Left forelimb (tissue), 1 donor: ENCODE measurements at regions not wholly inside any gene's neighbourhood (a gene's known extent, or its start where the extent isn't known, plus 50 kb on each side); places are given as distances from the start of the nearest gene placed in this dataset.
A peak's percentile ranks its signal among the peaks of the same experiment; 100 is the strongest.

ENCODE experiments used
- DNase-seq: peaks from one replicate; pipeline ENCODE4 v3.0.0-alpha.2; 2018; ENCODE audit warnings: low spot score

GRCh38 chr18:75531851-75532459, 104.5 kb upstream of the SMIM21 start:
- DNase-seq: no peak

- peak; percentile 50 for DNase-seq
Observed at GRCh38 chr18:75531212-75531850, 103.8 kb upstream of the SMIM21 start.

GRCh38 chr18:75530566-75531211, 103.2 kb upstream of the SMIM21 start:
- no peak for DNase-seq

- DNase-seq: no peak
Observed at GRCh38 chr18:75530118-75530517, 102.6 kb upstream of the SMIM21 start.

- DNase-seq: no peak
Observed at GRCh38 chr18:75529394-75529793, 101.9 kb upstream of the SMIM21 start.

GRCh38 chr18:75527848-75528685, 100.6 kb upstream of the SMIM21 start:
- no peak for DNase-seq

- DNase-seq: no peak
Observed at GRCh38 chr18:75526038-75526437, 98.5 kb upstream of the SMIM21 start.

GRCh38 chr18:75525331-75525730, 97.8 kb upstream of the SMIM21 start:
- no peak for DNase-seq

- DNase-seq: peak; percentile 62
Observed at GRCh38 chr18:75524841-75525240, 97.3 kb upstream of the SMIM21 start.

GRCh38 chr18:75524181-75524580, 96.7 kb upstream of the SMIM21 start:
- no peak for DNase-seq

GRCh38 chr18:75521816-75522215, 94.3 kb upstream of the SMIM21 start:
- no peak for DNase-seq

- no peak for DNase-seq
Observed at GRCh38 chr18:75518007-75518406, 90.5 kb upstream of the SMIM21 start.

- no peak for DNase-seq
Observed at GRCh38 chr18:75517286-75517685, 89.8 kb upstream of the SMIM21 start.

GRCh38 chr18:75507636-75508035, 80.1 kb upstream of the SMIM21 start:
- no peak for DNase-seq

- no peak for DNase-seq
Observed at GRCh38 chr18:75506913-75507312, 79.4 kb upstream of the SMIM21 start.

GRCh38 chr18:75504469-75504868, 77.0 kb upstream of the SMIM21 start:
- DNase-seq: no peak

- no peak for DNase-seq
Observed at GRCh38 chr18:75503615-75504014, 76.1 kb upstream of the SMIM21 start.

- DNase-seq: no peak
Observed at GRCh38 chr18:75502286-75502685, 74.8 kb upstream of the SMIM21 start.

- DNase-seq: no peak
Observed at GRCh38 chr18:75500545-75500944, 73.0 kb upstream of the SMIM21 start.

GRCh38 chr18:75497576-75498235, 70.2 kb upstream of the SMIM21 start:
- DNase-seq: no peak

GRCh38 chr18:75496151-75496550, 68.6 kb upstream of the SMIM21 start:
- no peak for DNase-seq

GRCh38 chr18:75492852-75493251, 65.3 kb upstream of the SMIM21 start:
- no peak for DNase-seq
